Activated CD4-positive, alpha-beta T cell treated with anti-CD3 and anti-CD28 coated beads, Interleukin-2, amount 50 U/mL, for 24 hours (primary cell): ENCODE measurements at regions not wholly inside any gene's neighbourhood (a gene's known extent, or its start where the extent isn't known, plus 50 kb on each side); places are given as distances from the start of the nearest gene placed in this dataset.
"Not testable (repeated sequence)": the region's sequence is repeated elsewhere in the genome, so short reads cannot be mapped to it uniquely, and the experiment has no call there.

Experiments used
- DNase-seq, 2 donors: peaks; one replicate each; pipeline ENCODE4 v3.0.0-alpha.2; 2020; ENCODE audit warnings: low read depth in 1 of 2, low spot score in 1 of 2

GRCh38 chr4:18159117-18159912 lies 137.8 kb upstream of the LCORL start:
- DNase-seq: not testable (repeated sequence)

GRCh38 chr4:18155067-18156041 lies 133.8 kb upstream of the LCORL start:
- DNase-seq: no peak

- DNase-seq: no peak
These were observed 116.6 kb upstream of the LCORL start for GRCh38 chr4:18138076-18138665.

GRCh38 chr4:18134111-18134510 lies 112.6 kb upstream of the LCORL start:
- no peak for DNase-seq

- no peak for DNase-seq
These were observed 108.7 kb upstream of the LCORL start for GRCh38 chr4:18130256-18130655.

- no peak for DNase-seq
These were observed 106.7 kb upstream of the LCORL start for GRCh38 chr4:18128241-18128640.

GRCh38 chr4:18127030-18127429 lies 105.5 kb upstream of the LCORL start:
- no peak for DNase-seq

GRCh38 chr4:18113710-18114331 lies 92.3 kb upstream of the LCORL start:
- no peak for DNase-seq

GRCh38 chr4:18111081-18111480 lies 89.5 kb upstream of the LCORL start:
- DNase-seq: no peak

- no peak for DNase-seq
These were observed 88.5 kb upstream of the LCORL start for GRCh38 chr4:18110099-18110498.

- DNase-seq: no peak
These were observed 88.1 kb upstream of the LCORL start for GRCh38 chr4:18109676-18110075.

- DNase-seq: not testable (repeated sequence)
These were observed 86.4 kb upstream of the LCORL start for GRCh38 chr4:18107848-18108528.

GRCh38 chr4:18106620-18107019 lies 85.1 kb upstream of the LCORL start:
- DNase-seq: no peak

- no peak for DNase-seq
These were observed 83.8 kb upstream of the LCORL start for GRCh38 chr4:18105030-18106011.

GRCh38 chr4:18103876-18104605 lies 82.5 kb upstream of the LCORL start:
- no peak for DNase-seq

GRCh38 chr4:18100657-18101056 lies 79.1 kb upstream of the LCORL start:
- no peak for DNase-seq

- not testable (repeated sequence) for DNase-seq
These were observed 68.9 kb upstream of the LCORL start for GRCh38 chr4:18090447-18090846.

- no peak for DNase-seq
These were observed 60.7 kb upstream of the LCORL start for GRCh38 chr4:18082236-18082635.

GRCh38 chr4:18081708-18082107 lies 60.2 kb upstream of the LCORL start:
- DNase-seq: no peak
